Choroid plexus epithelial cell (primary cell): ENCODE measurements at regions not wholly inside any gene's neighbourhood (a gene's known extent, or its start where the extent isn't known, plus 50 kb on each side); places are given as distances from the start of the nearest gene placed in this dataset.

Experiments used
- DNase-seq: peaks from one replicate; pipeline ENCODE4 v3.0.0-alpha.2; 2010; ENCODE audit warnings: low read depth
- H3K4me3 ChIP-seq: 2 replicates; pipeline ENCODE4 v1.5.1; 2011; ENCODE audit warnings: low read depth, mild to moderate bottlenecking, control low read depth, low read length, moderate library complexity
- TF ChIP-seq, protein P1 (sequence below): conservative IDR thresholded peaks from 2 replicates; pipeline ENCODE4 v1.5.1; 2011; ENCODE audit warnings: low read depth, mild to moderate bottlenecking, control low read depth, inconsistent platforms, low read length, moderate library complexity

DNA sequence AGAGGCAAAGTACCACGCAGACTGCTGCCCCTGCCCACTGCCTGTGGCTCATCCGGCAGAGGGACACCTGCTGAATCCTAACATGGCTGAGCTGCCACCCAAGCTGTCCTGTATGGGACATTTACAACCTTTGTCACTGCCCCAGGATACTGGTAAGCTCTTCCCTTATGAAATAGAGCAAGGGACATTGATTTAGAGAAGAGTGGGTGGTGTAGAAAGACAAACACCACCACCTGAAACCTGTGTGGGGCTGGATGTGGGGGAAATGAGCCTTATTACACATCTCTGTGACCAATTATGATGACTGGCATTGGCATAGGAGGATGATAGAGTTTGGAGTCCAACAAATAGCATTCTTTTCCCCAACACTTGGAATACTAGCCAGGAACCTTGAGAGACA lies 81.2 kb upstream of the GZMB start:
- no peak for DNase-seq
- TF ChIP-seq, protein P1, sequence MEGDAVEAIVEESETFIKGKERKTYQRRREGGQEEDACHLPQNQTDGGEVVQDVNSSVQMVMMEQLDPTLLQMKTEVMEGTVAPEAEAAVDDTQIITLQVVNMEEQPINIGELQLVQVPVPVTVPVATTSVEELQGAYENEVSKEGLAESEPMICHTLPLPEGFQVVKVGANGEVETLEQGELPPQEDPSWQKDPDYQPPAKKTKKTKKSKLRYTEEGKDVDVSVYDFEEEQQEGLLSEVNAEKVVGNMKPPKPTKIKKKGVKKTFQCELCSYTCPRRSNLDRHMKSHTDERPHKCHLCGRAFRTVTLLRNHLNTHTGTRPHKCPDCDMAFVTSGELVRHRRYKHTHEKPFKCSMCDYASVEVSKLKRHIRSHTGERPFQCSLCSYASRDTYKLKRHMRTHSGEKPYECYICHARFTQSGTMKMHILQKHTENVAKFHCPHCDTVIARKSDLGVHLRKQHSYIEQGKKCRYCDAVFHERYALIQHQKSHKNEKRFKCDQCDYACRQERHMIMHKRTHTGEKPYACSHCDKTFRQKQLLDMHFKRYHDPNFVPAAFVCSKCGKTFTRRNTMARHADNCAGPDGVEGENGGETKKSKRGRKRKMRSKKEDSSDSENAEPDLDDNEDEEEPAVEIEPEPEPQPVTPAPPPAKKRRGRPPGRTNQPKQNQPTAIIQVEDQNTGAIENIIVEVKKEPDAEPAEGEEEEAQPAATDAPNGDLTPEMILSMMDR = no peak
- no peak overlapping the region for H3K4me3 ChIP-seq

DNA sequence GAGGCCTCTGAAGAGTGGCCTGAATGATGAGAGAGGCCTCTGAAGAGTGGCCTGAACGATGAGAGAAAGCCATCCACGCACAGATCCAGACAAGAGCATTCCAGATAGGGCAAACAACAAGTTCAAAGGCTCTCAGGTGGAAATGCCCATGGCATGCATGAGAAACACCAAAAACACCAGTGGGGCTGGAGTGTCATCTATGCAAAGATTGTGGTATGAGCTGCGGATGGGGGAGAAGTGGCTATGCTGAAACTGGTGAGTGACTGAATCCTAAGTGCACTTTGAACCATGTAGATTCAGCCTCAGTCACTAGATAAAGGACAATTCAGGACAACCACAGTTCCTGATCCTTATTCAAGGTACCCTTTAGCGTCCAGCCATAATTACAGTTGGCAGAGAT lies 79.4 kb upstream of the GZMB start:
- no peak for DNase-seq
- H3K4me3 ChIP-seq = no peak overlapping the region
- TF ChIP-seq, protein P1 = no peak

DNA sequence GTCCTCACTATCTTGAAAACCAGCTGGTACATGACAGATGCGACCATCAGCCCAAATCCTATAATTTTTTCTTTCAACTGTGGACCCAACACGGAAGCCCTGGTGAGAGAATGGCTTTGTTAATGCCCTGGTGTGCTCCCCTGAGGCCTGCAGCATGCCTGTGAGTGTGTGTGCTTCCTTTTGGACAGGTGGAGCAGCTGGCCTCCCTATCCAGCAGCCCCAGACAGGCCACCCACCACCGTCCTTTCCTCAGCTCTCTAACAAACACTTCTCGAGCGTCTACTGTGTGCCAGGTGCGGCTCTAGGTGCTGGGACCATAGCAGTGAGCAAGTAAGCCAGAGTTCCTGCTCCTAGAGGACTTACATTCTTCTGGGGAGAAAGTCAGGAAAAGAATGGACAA lies 78.9 kb upstream of the GZMB start:
- TF ChIP-seq, protein P1 = no peak
- DNase-seq = no peak
- no peak overlapping the region for H3K4me3 ChIP-seq

DNA sequence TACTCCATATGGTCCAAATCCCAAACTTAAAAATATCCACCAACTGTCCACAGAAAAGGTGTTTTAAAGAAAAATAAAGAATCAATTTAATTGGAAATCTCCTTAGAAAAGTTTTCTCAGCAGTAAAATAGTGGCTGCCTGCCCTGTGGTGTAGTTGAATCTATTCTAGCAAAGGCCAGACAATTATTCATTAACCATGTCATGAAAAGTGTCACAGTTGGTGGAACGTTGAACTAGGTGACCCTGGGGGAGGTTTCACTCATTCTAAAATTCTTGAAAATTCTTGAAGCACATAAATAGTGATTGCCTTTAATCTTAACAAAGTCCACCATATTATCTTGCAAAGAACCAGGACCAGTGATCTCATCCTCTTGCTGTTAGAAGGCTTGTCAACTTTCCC lies 78.4 kb upstream of the GZMB start:
- no peak for DNase-seq
- TF ChIP-seq, protein P1 = no peak
- H3K4me3 ChIP-seq = no peak overlapping the region

DNA sequence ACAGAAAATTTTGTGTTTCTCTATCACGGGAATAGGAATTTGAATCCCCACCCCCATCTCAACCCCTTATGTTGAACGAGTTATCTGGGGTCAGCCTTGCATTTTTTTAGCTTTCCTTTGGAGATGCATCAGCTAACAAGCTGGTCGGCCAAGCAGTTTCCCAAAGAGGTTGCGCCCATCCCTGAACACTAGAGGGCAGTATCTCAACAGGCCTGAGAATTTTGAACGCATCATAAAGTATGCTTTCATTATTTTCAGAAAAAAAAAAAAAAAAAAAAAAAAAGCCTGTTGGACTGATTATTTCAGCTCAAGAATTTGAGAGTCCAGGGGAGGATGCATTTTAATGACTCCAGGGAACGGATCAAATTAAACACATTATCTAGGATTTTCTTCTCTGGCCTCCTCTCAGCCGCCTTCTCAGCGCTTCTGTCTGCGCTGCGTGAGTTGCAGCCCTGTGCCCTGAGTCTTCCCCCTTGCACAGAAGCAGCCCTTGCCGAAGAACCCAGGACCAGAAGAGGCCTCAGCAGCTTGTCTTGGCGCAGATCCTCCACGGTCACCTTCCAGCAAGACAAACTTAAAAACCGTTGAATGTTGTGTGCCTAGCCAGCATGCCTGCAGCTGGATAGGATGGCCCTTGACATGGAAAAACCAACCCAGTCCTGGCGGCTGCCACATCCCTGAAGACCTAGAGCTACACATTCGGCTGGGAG lies 76.6 kb upstream of the GZMB start:
- TF ChIP-seq, protein P1 = peak; percentile 88
- H3K4me3 ChIP-seq = peak overlapping the region; percentile 22
- DNase-seq = peak; percentile 78

DNA sequence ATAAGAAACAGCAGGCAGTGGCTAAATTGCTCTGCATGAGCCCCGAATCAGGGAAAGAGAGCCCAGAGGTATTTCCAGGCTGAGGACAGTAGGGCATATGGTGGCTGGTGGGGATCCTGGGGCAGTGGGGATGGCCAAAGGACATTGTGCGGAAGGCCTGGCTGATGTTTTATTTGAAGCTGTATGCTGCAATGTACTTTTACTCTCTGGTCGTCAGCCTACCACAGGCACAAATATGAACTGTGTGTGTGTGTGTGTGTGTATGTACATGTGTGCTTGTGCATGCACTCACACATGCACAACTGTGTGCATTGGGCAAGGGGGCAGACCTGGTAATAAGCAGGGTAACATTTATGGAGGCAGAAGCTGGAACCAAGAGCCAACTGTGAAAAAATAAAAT lies 74.7 kb upstream of the GZMB start:
- no peak overlapping the region for H3K4me3 ChIP-seq
- TF ChIP-seq, protein P1 = no peak
- no peak for DNase-seq

DNA sequence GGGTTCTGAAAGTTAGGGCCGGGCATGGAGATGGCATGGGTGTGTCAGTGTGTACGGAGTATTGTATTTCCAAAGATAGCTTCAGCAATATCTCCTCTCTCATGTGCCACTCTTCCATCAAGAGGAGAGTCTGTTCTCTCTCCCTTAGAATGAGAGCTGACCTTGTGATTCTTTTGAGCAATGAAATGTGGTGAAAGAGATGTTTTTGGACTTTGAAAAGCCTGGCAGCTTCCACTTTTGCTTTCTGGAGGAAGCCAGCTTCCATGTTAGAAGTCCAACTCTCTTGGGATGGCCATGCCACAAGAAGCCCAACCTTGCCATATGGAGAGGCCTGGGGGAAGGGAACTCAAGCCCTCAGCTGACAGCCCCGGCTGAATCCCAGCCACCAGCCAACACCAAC lies 72.4 kb upstream of the GZMB start:
- no peak for DNase-seq
- TF ChIP-seq, protein P1 = no peak

More for the DNA sequence above, 72.4 kb upstream of the GZMB start:
- no peak overlapping the region for H3K4me3 ChIP-seq
